HK-2 (cell line): ENCODE measurements at regions not wholly inside any gene's neighbourhood (a gene's known extent, or its start where the extent isn't known, plus 50 kb on each side); places are given as distances from the start of the nearest gene placed in this dataset.
"Not testable (repeated sequence)": the region's sequence is repeated elsewhere in the genome, so short reads cannot be mapped to it uniquely, and the experiment has no call there.

Source experiments
- DNase-seq: peaks from one replicate; pipeline ENCODE4 v3.0.0-alpha.2; 2018; ENCODE audit not compliant: unreplicated experiment

GRCh38 chr18:34528177-34528576 lies 181.9 kb upstream of the DTNA start:
- DNase-seq = no peak

- DNase-seq = no peak
Observed at GRCh38 chr18:34529358-34530335, 180.5 kb upstream of the DTNA start.

- no peak for DNase-seq
Observed at GRCh38 chr18:34531110-34531509, 179.0 kb upstream of the DTNA start.

GRCh38 chr18:34534642-34535041 lies 175.5 kb upstream of the DTNA start:
- not testable (repeated sequence) for DNase-seq

GRCh38 chr18:34540897-34541296 lies 169.2 kb upstream of the DTNA start:
- DNase-seq = no peak

GRCh38 chr18:34542625-34543024 lies 167.5 kb upstream of the DTNA start:
- DNase-seq = no peak

- DNase-seq = no peak
Observed at GRCh38 chr18:34543356-34543755, 166.7 kb upstream of the DTNA start.

GRCh38 chr18:34543945-34544344 lies 166.2 kb upstream of the DTNA start:
- DNase-seq = no peak

GRCh38 chr18:34544930-34545329 lies 165.2 kb upstream of the DTNA start:
- DNase-seq = no peak

GRCh38 chr18:34548120-34548972 lies 161.8 kb upstream of the DTNA start:
- DNase-seq = no peak

- DNase-seq = no peak
Observed at GRCh38 chr18:34548973-34549294, 161.2 kb upstream of the DTNA start.

GRCh38 chr18:34549367-34549766 lies 160.7 kb upstream of the DTNA start:
- DNase-seq = no peak

- DNase-seq = no peak
Observed at GRCh38 chr18:34550156-34550555, 159.9 kb upstream of the DTNA start.

GRCh38 chr18:34550902-34551301 lies 159.2 kb upstream of the DTNA start:
- DNase-seq = no peak

- DNase-seq = no peak
Observed at GRCh38 chr18:34551824-34552223, 158.3 kb upstream of the DTNA start.

GRCh38 chr18:34562252-34562870 lies 147.7 kb upstream of the DTNA start:
- DNase-seq = no peak

GRCh38 chr18:34567857-34568256 lies 142.2 kb upstream of the DTNA start:
- DNase-seq = no peak

- DNase-seq = no peak
Observed at GRCh38 chr18:34576622-34577021, 133.5 kb upstream of the DTNA start.

- no peak for DNase-seq
Observed at GRCh38 chr18:34583895-34584294, 126.2 kb upstream of the DTNA start.

- no peak for DNase-seq
Observed at GRCh38 chr18:34590503-34590902, 119.6 kb upstream of the DTNA start.

- DNase-seq = no peak
Observed at GRCh38 chr18:34591920-34592444, 118.1 kb upstream of the DTNA start.

GRCh38 chr18:34592481-34592880 lies 117.6 kb upstream of the DTNA start:
- no peak for DNase-seq
